HCT116 (cell line): ENCODE measurements at regions not wholly inside any gene's neighbourhood (a gene's known extent, or its start where the extent isn't known, plus 50 kb on each side); places are given as distances from the start of the nearest gene placed in this dataset.

Experiments used
- ATAC-seq: fragments of 200-7000 bp; cut with Tn5 transposase; 2 replicates; pipeline ENCODE4 v1.9.1; 2020; ENCODE audit warnings: mild to moderate bottlenecking, moderate library complexity
- BruUV-seq: library from RNA; stranded (reverse); fragments of 400-500 nt; replicated peaks from 2 replicates; lab custom pipeline; 2021; lab: Mats Ljungman, UMichigan
- CTCF ChIA-PET: fragments of 300-600 bp; sonication (Branson Sonifier 250); formaldehyde crosslinking; loops from one replicate; lab custom pipeline; 2021; ENCODE audit warnings: antibody characterized with exemption; lab: Charles Lee
- POLR2A ChIA-PET: fragments of 300-600, 350-600 bp; sonication (Branson Sonifier 250); formaldehyde crosslinking; loops from one replicate; lab custom pipeline; 2021; ENCODE audit warnings: antibody characterized with exemption; lab: Charles Lee
- RAD21 ChIA-PET, 2 experiments: fragments of 300-600 bp; sonication (Branson Sonifier 250); formaldehyde crosslinking; loops; one replicate each; lab custom pipeline; 2023; ENCODE audit warnings: low total read pairs in 2 of 2; ENCODE audit not compliant: uncharacterized antibody in 2 of 2, unreplicated experiment in 2 of 2, low non-redundant PET in 1 of 2; lab: Charles Lee
- DNase-seq: peaks from one replicate; pipeline ENCODE4 v3.0.0-alpha.2; 2010; ENCODE audit warnings: low read depth, low spot score
- H2AFZ ChIP-seq: fragments of 200-600 bp; shearing (Covaris generic), sonication (generic); 2 replicates; pipeline ENCODE4 v1.6.1; 2017; ENCODE audit warnings: low read depth, mixed run types, mixed read lengths, antibody characterized with exemption, low read length; ENCODE audit not compliant: poor library complexity, severe bottlenecking
- H3K27ac ChIP-seq: 2 replicates; pipeline ENCODE4 v1.5.1; 2012; ENCODE audit warnings: low read depth, low read length
- H3K27me3 ChIP-seq: fragments of 200-600 bp; sonication (generic); 2 replicates; pipeline ENCODE4 v1.6.1; 2016; ENCODE audit warnings: mixed run types, low read length, mixed read lengths; ENCODE audit not compliant: insufficient read depth
- H3K36me3 ChIP-seq, 2 experiments: fragments of 200-500 bp in 1 of 2; fragments of 200-600 bp in 1 of 2; sonication (Bioruptor generic) in 1 of 2; sonication (generic) in 1 of 2; 2 replicates each; pipeline versions ENCODE4 v1.5.1 to v1.6.1; 2014 to 2016; ENCODE audit warnings: low read length in 2 of 2, inconsistent platforms in 1 of 2, mixed read lengths in 1 of 2, mixed run types in 1 of 2; ENCODE audit not compliant: insufficient read depth in 2 of 2, control insufficient read depth in 1 of 2
- H3K4me1 ChIP-seq, 2 experiments: fragments of 200-600 bp in 1 of 2; sonication (generic) in 1 of 2; 2 replicates each; pipeline versions ENCODE4 v1.5.1 to v1.6.1; 2012 to 2017; ENCODE audit warnings: low read length in 2 of 2, inconsistent platforms in 1 of 2, mild to moderate bottlenecking in 1 of 2, mixed read lengths in 1 of 2, mixed run types in 1 of 2, moderate library complexity in 1 of 2; ENCODE audit not compliant: insufficient read depth in 2 of 2, control insufficient read depth in 1 of 2
- H3K4me2 ChIP-seq: fragments of 200-600 bp; sonication (generic); 2 replicates; pipeline ENCODE4 v1.6.1; 2017; ENCODE audit warnings: mixed run types, low read length, mixed read lengths
- H3K4me3 ChIP-seq, 2 experiments: fragments of 200-600 bp in 1 of 2; sonication (generic) in 1 of 2; replicated peaks in 1 of 2; 2 replicates each; pipeline ENCODE4 v1.5.1; 2011 to 2016; ENCODE audit warnings: low read length in 2 of 2, control low read depth in 1 of 2, low read depth in 1 of 2, mild to moderate bottlenecking in 1 of 2, mixed read lengths in 1 of 2, mixed run types in 1 of 2
- H3K79me2 ChIP-seq: fragments of 200-600 bp; sonication (generic); 2 replicates; pipeline ENCODE4 v1.6.1; 2017; ENCODE audit warnings: mild to moderate bottlenecking, mixed run types, low read length, moderate library complexity, mixed read lengths; ENCODE audit not compliant: insufficient read depth
- H3K9ac ChIP-seq: fragments of 200-600 bp; sonication (generic); 2 replicates; pipeline ENCODE4 v1.6.1; 2016; ENCODE audit warnings: low read length, mixed read lengths
- H3K9me2 ChIP-seq: fragments of 200-600 bp; sonication (generic), shearing (Covaris generic); 2 replicates; pipeline ENCODE4 v1.6.1; 2017; ENCODE audit warnings: mixed run types, mild to moderate bottlenecking, moderate library complexity; ENCODE audit not compliant: insufficient read depth
- H3K9me3 ChIP-seq, 2 experiments: fragments of 200-500 bp in 1 of 2; fragments of 200-600 bp in 1 of 2; sonication (Bioruptor generic) in 1 of 2; sonication (generic) in 1 of 2; 2 replicates each; pipeline ENCODE4 v1.6.1; 2014 to 2017; ENCODE audit warnings: low read length in 2 of 2, mixed read lengths in 2 of 2, inconsistent platforms in 1 of 2, low read depth in 1 of 2, mild to moderate bottlenecking in 1 of 2, mixed run types in 1 of 2, moderate library complexity in 1 of 2; ENCODE audit not compliant: control insufficient read depth in 1 of 2, insufficient read depth in 1 of 2
- H4K20me1 ChIP-seq: fragments of 200-600 bp; sonication (generic), shearing (Covaris generic); 2 replicates; pipeline ENCODE4 v1.6.1; 2017; ENCODE audit warnings: mixed run types, mild to moderate bottlenecking, moderate library complexity; ENCODE audit not compliant: insufficient read depth
- CEBPB ChIP-seq: IDR thresholded peaks from 2 replicates; pipeline ENCODE4 v1.6.1; 2012; ENCODE audit warnings: low read depth
- EGR1 ChIP-seq: IDR thresholded peaks from 2 replicates; pipeline ENCODE4 v1.6.1; 2012; ENCODE audit warnings: low read depth
- ELF1 ChIP-seq: IDR thresholded peaks from 2 replicates; pipeline ENCODE4 v1.6.1; 2012; ENCODE audit warnings: low read depth, borderline replicate concordance
- EZH2phosphoT487 ChIP-seq: fragments of 200-600 bp; IDR thresholded peaks from 2 replicates; pipeline ENCODE4 v1.6.1; 2018; ENCODE audit warnings: antibody characterized with exemption, borderline replicate concordance
- FOSL1 ChIP-seq: IDR thresholded peaks from 2 replicates; pipeline ENCODE4 v1.6.1; 2012; ENCODE audit warnings: low read depth
- JUND ChIP-seq: IDR thresholded peaks from 2 replicates; pipeline ENCODE4 v1.6.1; 2012
- POLR2A ChIP-seq: IDR thresholded peaks from 2 replicates; pipeline ENCODE4 v1.7.0; 2011; ENCODE audit warnings: borderline replicate concordance; ENCODE audit not compliant: insufficient read depth, insufficient read length; ENCODE audit errors: extremely low read depth
- POLR2AphosphoS5 ChIP-seq: IDR thresholded peaks from 2 replicates; pipeline ENCODE4 v1.6.1; 2011; ENCODE audit warnings: mild to moderate bottlenecking, low read depth, low read length, moderate library complexity
- SIN3A ChIP-seq: IDR thresholded peaks from 2 replicates; pipeline ENCODE4 v1.6.1; 2012; ENCODE audit warnings: low read depth
- SP1 ChIP-seq: IDR thresholded peaks from 2 replicates; pipeline ENCODE4 v1.6.1; 2012; ENCODE audit warnings: low read depth
- SRF ChIP-seq: IDR thresholded peaks from 2 replicates; pipeline ENCODE4 v1.6.1; 2012; ENCODE audit warnings: low read depth
- TCF7L2 ChIP-seq: IDR thresholded peaks from 2 replicates; pipeline ENCODE4 v1.7.0; 2011; ENCODE audit warnings: borderline replicate concordance, inconsistent platforms; ENCODE audit not compliant: insufficient read depth, insufficient read length; ENCODE audit errors: extremely low read depth
- YY1 ChIP-seq: IDR thresholded peaks from 2 replicates; pipeline ENCODE4 v1.6.1; 2011; ENCODE audit warnings: low read length, low read depth, moderate library complexity, mild to moderate bottlenecking; ENCODE audit not compliant: insufficient replicate concordance; ENCODE audit errors: extremely low read depth
- ZFX ChIP-seq: fragments of 450-650 bp; IDR thresholded peaks from 2 replicates; pipeline ENCODE4 v1.6.1; 2017
- ZNF274 ChIP-seq: fragments of 200-500 bp; sonication (Bioruptor generic); IDR thresholded peaks from 2 replicates; pipeline ENCODE4 v1.6.1; 2014; ENCODE audit warnings: mild to moderate bottlenecking, low read depth, low read length, inconsistent platforms
- intact Hi-C: fragments of 100-400 bp; cut with micrococcal nuclease; formaldehyde crosslinking; loops from 2 replicates; pipeline ENCODE4 v1.10.0; 2022
- TF ChIP-seq, protein P1 (sequence below): IDR thresholded peaks from 2 replicates; pipeline ENCODE4 v1.6.1; 2012
- TF ChIP-seq, protein P2 (sequence below): IDR thresholded peaks from 2 replicates; pipeline ENCODE4 v1.6.1; 2012
- TF ChIP-seq, protein P3 (sequence below), 3 experiments: fragments of 200-600 bp in 1 of 3; sonication (generic) in 1 of 3; IDR thresholded peaks in 2 of 3; conservative IDR thresholded peaks in 1 of 3; 2 replicates each; pipeline ENCODE4 v1.5.1; 2012 to 2017; ENCODE audit warnings: low read depth in 2 of 3, low read length in 2 of 3, antibody characterized with exemption in 1 of 3, borderline replicate concordance in 1 of 3, control low read depth in 1 of 3, mild to moderate bottlenecking in 1 of 3, mixed read lengths in 1 of 3, mixed run types in 1 of 3, moderate library complexity in 1 of 3; ENCODE audit not compliant: insufficient read depth in 1 of 3
- TF ChIP-seq, protein P4 (sequence below): IDR thresholded peaks from 2 replicates; pipeline ENCODE4 v1.6.1; 2012; ENCODE audit warnings: low read depth
- TF ChIP-seq, protein P5 (sequence below): IDR thresholded peaks from 2 replicates; pipeline ENCODE4 v1.6.1; 2011; ENCODE audit warnings: mild to moderate bottlenecking, low read length, moderate library complexity; ENCODE audit not compliant: insufficient replicate concordance; ENCODE audit errors: extremely low read depth

DNA sequence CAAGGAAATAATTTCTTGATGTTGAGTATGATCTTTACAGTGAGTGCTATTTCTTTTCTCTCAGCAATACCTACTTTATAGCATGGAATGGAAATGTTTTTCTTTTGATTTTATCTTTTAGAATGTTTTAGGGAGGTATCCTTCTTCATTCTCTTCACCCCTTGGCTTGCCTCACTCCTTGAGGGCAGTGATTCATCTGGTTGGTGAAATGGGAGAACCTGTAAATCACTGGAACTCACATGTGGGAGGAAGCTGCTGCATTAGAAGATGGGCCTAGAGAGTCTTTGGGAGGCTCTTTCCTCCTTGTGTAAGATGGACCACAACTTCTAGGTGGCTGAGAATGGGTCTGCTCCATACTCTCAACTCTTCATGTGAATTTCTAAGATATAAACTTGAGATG lies 244.8 kb upstream of the SYNCRIP start:
- Histone ChIP-seq H3K9me3 (no peaks in the 10 kb centered on the region), H3K9ac (no peak overlapping the region), H3K79me2 (no peaks in the 10 kb centered on the region), H3K27me3 (peaks cover 21% of the 10 kb centered on the region; the same call in 1 of the 2 replicates), H3K36me3 (no peaks in the 10 kb centered on the region), H3K9me2 (no peaks in the 10 kb centered on the region), H2AFZ (no peak overlapping the region), H4K20me1 (no peaks in the 10 kb centered on the region), H3K4me1 (no peaks in the 10 kb centered on the region), H3K4me3 (no peak overlapping the region), H3K4me2 (no peak overlapping the region), H3K27ac (no peak overlapping the region)
- intact Hi-C loops: no loop called here
- no TSS peak for BruUV-seq
- no peak for DNase-seq
- no peak for ATAC-seq
- TF ChIP-seq YY1 (no peak), TCF7L2 (no peak), SP1 (no peak), EGR1 (no peak), SRF (no peak), POLR2AphosphoS5 (no peak), ZNF274 (no peak), FOSL1 (no peak), CEBPB (no peak), SIN3A (no peak), ZFX (no peak), EZH2phosphoT487 (no peak), ELF1 (no peak), POLR2A (no peak), JUND (no peak)
- TF ChIP-seq, protein P1, sequence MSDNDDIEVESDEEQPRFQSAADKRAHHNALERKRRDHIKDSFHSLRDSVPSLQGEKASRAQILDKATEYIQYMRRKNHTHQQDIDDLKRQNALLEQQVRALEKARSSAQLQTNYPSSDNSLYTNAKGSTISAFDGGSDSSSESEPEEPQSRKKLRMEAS: no peak
- TF ChIP-seq, protein P2, sequence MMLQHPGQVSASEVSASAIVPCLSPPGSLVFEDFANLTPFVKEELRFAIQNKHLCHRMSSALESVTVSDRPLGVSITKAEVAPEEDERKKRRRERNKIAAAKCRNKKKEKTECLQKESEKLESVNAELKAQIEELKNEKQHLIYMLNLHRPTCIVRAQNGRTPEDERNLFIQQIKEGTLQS: no peak
- TF ChIP-seq, protein P3, sequence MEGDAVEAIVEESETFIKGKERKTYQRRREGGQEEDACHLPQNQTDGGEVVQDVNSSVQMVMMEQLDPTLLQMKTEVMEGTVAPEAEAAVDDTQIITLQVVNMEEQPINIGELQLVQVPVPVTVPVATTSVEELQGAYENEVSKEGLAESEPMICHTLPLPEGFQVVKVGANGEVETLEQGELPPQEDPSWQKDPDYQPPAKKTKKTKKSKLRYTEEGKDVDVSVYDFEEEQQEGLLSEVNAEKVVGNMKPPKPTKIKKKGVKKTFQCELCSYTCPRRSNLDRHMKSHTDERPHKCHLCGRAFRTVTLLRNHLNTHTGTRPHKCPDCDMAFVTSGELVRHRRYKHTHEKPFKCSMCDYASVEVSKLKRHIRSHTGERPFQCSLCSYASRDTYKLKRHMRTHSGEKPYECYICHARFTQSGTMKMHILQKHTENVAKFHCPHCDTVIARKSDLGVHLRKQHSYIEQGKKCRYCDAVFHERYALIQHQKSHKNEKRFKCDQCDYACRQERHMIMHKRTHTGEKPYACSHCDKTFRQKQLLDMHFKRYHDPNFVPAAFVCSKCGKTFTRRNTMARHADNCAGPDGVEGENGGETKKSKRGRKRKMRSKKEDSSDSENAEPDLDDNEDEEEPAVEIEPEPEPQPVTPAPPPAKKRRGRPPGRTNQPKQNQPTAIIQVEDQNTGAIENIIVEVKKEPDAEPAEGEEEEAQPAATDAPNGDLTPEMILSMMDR (IDR thresholded peaks at IDR 0.05 in 2 of 3, conservative IDR thresholded peaks at IDR 0.05 in 1 of 3; ENCODE audit: borderline replicate concordance in 1 of 3, insufficient read depth in 1 of 3, low read depth in 2 of 3, low read length in 2 of 3): no peak
- TF ChIP-seq, protein P4, sequence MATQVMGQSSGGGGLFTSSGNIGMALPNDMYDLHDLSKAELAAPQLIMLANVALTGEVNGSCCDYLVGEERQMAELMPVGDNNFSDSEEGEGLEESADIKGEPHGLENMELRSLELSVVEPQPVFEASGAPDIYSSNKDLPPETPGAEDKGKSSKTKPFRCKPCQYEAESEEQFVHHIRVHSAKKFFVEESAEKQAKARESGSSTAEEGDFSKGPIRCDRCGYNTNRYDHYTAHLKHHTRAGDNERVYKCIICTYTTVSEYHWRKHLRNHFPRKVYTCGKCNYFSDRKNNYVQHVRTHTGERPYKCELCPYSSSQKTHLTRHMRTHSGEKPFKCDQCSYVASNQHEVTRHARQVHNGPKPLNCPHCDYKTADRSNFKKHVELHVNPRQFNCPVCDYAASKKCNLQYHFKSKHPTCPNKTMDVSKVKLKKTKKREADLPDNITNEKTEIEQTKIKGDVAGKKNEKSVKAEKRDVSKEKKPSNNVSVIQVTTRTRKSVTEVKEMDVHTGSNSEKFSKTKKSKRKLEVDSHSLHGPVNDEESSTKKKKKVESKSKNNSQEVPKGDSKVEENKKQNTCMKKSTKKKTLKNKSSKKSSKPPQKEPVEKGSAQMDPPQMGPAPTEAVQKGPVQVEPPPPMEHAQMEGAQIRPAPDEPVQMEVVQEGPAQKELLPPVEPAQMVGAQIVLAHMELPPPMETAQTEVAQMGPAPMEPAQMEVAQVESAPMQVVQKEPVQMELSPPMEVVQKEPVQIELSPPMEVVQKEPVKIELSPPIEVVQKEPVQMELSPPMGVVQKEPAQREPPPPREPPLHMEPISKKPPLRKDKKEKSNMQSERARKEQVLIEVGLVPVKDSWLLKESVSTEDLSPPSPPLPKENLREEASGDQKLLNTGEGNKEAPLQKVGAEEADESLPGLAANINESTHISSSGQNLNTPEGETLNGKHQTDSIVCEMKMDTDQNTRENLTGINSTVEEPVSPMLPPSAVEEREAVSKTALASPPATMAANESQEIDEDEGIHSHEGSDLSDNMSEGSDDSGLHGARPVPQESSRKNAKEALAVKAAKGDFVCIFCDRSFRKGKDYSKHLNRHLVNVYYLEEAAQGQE: no peak
- TF ChIP-seq, protein P5, sequence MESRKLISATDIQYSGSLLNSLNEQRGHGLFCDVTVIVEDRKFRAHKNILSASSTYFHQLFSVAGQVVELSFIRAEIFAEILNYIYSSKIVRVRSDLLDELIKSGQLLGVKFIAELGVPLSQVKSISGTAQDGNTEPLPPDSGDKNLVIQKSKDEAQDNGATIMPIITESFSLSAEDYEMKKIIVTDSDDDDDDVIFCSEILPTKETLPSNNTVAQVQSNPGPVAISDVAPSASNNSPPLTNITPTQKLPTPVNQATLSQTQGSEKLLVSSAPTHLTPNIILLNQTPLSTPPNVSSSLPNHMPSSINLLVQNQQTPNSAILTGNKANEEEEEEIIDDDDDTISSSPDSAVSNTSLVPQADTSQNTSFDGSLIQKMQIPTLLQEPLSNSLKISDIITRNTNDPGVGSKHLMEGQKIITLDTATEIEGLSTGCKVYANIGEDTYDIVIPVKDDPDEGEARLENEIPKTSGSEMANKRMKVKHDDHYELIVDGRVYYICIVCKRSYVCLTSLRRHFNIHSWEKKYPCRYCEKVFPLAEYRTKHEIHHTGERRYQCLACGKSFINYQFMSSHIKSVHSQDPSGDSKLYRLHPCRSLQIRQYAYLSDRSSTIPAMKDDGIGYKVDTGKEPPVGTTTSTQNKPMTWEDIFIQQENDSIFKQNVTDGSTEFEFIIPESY: no peak
- ChIA-PET RAD21 (no interaction called here), POLR2A (no interaction called here), CTCF (no interaction called here)
